OCI-M2 (cell line): ENCODE measurements at regions not wholly inside any gene's neighbourhood (a gene's known extent, or its start where the extent isn't known, plus 50 kb on each side); places are given as distances from the start of the nearest gene placed in this dataset.
"Not testable (repeated sequence)": the region's sequence is repeated elsewhere in the genome, so short reads cannot be mapped to it uniquely, and the experiment has no call there.

Experiments used
- DNase-seq: peaks from one replicate; lab custom pipeline; 2025; ENCODE audit not compliant: unreplicated experiment; lab: John Stamatoyannopoulos, UW

DNA sequence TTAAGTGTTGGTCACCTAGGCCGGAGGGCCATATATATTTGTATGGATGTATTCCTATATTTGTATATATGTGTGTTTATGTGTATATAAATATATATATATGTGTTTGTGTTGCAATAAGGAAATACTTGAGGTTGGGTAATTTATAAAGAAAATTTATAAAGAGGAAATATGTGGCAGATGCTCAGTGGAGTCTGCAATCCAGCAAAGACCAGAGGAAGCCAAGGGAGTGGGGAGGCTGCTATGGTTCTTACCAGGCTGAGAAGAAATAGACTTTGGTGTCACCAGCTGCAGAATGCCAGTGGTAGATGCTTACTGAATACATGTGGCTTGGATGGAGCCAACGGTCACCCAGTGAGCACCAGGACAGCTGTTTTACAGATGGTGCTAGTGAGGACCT lies 97.4 kb upstream of the ELOVL5 start:
- DNase-seq: no peak

DNA sequence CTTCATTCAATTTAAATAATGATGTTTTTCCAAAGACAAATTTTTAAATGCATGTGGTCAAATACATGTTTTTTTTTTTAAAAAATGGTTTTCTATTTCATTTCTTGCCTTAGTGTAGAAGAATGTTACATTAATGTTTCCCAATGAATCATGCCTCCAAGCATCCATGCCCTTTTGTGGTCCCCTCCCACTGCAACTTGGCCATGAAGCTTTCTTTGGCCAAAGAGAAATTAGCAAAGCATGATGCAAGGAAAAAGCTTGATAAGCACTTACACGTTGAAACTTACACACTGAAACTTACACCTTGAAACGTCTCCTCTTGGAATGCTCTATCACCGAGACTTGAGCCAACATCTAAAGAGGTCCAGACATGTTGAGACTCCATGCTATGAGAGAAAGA lies 93.0 kb upstream of the ELOVL5 start:
- DNase-seq: no peak

DNA sequence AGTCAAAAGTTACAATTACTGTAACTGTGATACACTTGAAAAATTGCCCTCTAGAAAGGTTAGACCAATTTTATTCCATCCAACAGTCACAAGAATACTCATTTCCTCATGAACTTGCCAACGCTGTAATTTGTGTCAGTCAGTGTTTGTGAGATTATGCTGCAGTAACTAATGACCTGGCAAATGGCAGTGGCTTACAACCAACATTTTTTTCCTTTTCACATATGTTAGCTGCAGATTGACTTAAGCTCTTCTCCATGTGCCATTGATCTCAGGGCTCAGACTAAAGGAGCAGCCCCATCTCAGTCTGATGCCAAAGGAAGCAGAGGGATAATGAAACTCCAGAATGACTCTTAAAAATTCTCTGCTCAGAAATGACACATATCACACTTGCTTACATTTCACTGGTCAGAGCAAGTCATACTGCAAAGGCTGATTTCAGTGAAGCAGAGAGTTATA lies 92.3 kb upstream of the ELOVL5 start:
- DNase-seq: no peak

DNA sequence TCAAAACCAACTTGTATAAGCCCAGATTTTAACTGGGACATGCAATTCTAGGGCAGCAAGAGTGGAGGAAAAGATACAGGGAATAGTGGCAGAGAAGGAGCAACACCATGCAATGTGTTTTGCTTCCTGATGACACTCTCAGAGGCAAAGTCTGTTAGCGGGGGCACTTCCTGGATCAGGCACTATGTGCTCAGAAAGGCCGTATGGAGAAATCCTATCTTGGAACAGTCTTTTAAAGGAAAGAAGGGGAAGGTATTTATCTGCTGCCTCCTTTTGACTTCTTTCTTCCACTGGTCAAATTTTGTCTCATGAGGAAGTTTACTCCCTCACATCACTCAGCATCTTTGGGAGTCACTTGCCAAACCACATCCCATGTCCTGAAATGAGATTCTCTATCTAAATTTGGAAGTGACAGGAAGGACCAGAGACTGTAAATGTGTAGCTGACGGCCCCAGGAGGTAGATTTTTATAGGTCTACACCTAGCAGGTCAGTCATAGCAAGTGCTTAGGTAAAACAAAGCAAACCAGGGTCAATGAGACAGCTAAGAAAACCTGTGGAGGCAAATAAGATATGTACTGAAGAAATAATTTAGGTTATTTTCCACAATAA lies 91.7 kb upstream of the ELOVL5 start:
- no peak for DNase-seq

DNA sequence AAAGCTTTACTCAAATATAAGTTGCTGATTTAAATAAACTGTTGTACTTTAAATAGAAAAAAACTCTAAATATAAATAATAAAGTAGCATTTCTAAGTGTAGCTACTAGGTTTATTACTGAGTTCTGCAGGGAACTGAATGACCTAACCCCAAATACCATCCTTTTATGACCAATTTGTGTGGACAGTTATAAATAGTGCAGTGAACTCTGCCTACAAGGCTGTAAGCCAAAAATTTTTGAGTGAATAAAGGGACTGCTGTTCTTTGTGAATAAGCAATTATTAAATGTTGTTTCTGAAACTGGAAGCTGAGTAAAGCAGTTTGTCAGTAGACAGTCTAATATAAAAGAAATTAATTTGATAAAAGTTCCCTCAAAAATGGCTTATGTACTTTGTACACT lies 90.8 kb upstream of the ELOVL5 start:
- no peak for DNase-seq

DNA sequence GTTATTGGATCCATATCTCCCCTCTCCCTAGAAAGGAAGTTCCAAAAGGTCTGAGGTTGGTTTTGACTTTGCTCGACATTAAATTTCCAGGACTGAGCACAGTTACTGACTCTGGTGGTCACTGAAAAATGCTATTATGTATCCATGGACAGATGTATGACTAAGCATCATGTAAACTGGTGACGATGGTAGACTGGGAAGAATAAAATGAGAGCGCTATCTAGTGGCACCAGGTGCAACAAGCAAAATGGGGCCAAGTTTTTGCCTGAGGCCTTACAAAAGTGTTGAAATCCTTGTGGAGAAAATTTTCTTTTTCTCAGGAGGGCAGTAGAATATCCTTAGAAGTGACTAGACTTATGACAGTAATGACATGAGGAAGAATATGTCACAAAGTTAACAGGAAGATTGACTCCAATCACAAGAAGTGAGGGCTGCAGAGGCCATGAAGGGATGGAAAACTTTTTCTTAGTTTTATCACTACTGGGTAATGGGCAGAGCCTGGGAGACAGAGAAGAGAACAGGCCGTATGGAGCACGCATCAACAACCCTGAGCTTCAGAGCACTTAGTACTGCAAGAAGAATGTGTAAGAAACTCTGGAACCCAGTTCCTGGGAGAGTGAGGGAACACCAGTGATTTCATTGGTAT lies 88.9 kb upstream of the ELOVL5 start:
- peak; percentile 23 for DNase-seq

DNA sequence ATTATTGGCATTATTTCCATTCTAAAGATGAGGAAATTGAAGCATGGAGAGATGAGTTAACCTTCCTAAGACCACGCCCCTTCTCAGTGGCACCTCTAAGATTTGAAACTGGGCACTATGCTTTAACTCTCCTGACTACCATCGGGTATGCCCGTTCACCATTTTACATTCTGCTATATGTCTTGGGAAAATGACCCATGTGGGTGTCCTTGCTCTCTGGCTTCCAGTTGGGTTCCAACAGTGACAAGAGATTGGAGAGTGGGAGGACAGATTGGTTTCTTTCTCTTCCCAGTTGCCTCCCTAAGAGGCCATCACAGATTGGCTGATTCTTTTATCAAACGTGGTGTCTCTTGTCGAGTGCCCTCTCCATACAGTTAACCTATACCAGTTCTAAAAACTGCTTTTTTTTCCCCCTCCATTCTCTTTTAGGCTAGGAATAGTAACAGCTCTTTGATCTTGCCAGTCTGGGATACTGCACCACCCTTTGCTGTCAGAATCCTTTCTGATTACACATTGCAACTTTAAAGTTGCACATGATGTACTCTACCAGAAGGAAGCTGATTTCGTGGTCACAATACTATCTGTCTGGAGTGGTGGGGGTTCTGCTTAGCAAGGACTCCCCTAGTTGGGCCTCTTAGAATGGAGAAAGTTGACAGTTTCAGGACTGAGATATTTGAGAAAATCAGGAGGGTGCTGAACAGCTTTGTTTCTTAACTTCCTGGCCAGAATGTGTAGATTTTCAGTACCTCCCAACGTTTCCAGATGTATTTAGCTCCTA lies 88.0 kb upstream of the ELOVL5 start:
- DNase-seq: no peak

DNA sequence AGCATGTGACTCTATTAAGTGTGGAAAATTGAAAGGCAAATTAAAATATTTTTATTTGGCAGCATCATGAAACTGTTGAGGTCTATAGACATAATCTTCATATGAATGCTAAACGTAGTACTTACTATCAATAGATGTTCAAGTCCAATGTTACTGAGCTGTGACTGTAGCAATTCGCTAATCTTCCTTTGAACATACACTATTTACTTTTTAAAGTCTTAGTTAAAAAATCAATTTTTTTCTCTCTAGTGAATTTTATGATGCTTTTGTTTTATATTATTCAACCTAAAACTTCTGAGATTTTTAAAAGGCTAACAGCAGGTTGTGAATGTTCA lies 85.2 kb upstream of the ELOVL5 start:
- DNase-seq: no peak

DNA sequence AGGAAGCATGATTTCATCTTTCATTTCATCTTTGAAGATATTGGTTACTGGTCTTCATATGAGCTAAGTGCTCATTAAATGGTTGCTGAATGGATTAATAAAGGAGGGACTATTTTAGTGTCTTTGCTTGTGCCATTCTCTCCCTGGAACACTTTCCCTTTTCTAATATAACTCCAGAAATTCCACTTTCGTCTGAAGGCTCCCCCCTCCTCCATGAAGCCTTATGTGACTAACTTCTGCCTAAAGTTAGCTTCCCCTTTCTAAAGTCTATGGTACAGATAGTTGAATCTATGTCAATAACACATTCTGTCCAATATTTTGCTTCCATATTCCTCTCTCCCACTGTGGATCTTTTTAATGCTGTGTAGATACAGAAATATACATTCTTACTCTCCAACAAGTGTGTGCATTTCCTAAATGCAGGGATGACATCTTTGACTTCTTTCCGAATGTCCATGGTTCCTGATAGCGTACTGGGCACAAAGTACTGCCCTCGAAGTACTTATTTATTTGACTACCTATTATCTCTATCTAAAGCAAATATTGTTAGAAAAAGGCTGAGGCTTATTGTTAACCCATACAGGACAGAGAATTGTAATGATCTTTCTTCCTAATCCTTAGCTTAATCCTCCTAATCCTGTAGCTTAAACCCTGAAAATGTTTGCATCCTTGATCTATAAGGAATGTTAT lies 84.7 kb upstream of the ELOVL5 start:
- DNase-seq: no peak

DNA sequence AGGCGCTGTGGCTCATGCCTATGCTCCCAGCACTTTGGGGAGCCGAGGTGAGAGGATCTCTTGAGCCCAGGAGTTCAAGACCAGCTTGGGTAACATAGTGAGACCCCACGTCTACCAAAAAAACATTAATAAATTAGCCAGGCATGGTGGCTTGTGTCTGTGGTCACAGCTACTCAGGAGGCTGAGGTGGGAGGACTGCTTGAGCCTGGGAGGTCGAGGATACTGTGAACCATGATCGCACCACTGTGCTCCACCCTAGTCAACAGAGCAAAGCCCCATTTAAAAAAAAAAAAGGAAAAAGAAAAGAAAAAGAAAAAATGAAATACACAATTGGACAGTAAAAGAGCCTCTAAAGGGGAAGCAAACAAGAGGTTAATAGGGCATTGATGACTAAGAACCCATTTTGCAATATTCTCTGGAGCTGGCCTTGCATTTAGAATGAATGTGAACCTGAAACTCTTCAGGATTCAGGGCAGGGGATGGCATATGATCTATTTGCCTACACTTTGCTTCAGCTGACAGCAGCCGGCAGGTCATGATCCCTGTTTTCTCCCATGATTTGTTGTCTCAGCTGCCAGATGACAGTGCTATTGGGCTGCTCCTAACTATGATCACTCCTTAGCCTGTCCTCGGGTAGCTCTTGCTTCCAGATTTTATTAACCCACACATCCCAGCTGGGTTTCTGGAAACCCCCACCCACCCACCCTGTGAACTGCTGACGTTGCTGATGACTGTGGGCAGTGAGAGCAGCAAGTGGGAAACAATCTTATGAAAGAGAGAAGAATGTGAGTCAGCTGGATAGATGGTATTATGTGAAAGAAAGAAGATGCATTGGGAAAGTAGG lies 83.8 kb upstream of the ELOVL5 start:
- no peak for DNase-seq

DNA sequence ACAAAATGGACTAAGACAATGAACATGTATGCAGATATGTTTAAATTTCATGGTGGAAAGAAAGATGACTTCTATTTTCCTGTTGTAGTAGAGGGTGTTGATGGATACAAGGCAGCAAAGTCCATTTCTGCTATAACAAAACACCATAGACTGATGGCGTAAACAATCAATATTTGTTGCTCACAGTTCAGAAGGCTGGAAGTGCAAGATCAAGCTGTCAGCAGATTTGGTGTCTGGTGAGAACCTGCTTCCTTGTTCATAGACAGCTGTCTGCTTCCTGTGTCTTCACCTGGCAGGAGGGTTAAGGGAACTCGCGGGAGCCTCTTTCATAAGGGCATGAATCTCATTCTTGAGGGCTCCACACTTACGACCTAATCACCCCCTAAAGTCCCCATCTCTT lies 83.0 kb upstream of the ELOVL5 start:
- DNase-seq: no peak

DNA sequence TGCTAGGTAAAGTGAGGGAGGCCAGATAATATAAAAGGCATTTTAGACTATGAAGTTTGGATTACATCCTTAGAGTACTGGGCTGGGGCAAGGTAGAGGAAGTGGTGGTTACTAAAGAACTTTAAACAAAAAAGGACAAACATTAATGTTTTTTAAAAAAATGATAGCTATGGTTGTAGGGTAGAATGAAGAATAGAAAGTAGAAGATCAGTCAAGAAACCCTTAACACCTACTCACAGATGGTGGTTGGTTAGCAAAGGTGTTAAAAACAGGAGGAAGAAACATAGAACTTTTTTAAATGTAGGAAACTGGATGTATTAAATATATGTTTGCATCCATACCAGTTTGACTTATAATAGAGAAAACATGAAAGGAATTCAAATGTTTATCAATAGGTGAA lies 80.7 kb upstream of the ELOVL5 start:
- DNase-seq: no peak

DNA sequence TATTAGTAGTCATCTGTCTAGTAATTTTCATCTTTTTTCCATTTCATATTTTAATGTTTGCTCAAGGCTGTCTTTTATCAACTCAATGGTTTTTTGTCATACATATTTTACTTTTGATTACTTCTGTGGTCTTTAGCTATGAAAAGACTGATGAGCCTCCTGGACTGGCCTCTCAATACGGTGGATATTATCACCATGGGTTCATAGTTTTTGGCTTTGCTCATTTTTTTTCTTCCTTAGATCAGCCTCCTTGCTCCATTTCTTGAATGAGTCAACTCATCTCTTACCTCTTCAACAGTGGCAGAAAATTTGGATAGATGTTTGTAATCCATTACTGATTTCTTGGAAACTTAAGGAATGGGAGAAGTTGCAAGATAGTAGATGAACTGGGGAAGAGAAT lies 80.1 kb upstream of the ELOVL5 start:
- no peak for DNase-seq

DNA sequence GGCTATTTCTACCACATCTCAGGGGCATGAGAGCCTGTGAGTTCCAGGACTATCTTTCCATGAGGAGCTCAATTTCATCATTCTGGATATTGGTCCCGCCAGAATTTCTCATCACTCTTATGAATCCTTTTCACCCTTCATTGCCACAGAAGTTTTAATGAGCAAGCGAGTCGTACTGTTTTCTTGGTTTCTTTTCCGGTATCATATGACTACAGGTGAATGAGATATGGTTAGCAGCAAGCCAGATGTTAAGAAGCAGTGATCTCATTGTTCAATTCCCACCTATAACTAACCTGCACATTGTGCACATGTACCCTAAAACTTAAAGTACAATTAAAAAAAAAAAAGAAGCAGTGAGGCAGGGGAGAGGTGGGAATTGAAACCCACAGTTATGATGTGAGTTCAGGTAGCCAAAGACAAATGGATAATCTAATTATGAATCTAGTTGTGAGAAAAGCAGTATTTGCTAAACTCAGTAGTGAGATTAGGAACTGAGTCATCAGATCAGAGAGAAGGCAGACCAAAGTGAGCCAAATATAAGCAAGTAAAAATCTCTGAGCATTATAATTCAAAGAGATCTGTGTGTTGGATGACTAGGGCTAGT lies 78.0 kb upstream of the ELOVL5 start:
- DNase-seq: no peak

DNA sequence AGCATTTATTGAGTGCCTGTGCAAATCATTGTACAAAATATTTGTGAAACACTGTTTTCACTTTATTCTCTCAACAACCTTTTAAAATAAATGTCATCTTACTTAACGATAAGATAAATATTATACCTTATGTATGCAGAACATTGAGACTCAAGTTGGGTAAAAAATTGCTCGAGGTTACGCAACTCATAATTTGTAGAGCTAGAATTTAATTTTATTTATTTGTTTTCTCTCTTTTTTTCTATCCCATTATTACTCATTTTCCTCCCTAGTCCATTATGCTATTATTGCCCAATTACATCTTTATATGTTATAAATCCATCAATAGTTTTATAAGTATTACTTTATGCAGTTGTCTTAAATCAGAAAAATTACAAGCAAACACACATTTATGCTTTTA lies 77.4 kb upstream of the ELOVL5 start:
- no peak for DNase-seq

DNA sequence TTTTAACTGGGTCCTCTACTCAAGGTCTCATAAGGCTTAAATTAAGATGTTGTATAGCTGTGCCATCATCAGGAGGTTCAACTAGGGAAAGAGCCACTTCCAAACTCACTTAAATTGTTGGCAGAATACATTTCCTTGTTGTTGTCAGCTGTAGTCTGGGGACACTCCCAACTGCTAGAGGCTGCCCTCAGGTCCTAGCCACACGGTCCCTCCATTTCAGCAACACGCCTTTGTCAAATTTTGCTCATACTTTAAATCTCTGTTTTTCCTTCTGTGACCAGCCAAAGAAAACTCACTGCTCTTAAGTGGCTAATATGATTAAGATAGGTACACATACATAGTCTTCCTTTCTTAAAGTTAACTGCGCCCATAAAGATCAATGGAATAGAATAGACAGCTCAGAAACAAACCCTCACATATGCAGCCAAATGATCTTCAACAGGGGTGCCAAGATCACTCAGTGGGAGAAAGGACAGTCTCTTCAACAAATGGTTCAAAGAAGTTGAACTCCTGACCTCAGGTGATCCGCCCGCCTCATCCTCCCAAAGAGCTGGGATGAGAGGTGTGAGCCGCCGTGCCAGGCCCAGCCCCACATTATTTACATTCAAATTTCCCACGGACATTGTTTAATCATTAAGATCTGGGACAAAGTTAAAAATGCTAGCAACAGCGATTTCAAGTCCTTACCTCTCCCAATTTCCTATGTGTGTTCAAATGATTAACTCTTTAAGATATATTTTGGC lies 76.4 kb upstream of the ELOVL5 start:
- no peak for DNase-seq

DNA sequence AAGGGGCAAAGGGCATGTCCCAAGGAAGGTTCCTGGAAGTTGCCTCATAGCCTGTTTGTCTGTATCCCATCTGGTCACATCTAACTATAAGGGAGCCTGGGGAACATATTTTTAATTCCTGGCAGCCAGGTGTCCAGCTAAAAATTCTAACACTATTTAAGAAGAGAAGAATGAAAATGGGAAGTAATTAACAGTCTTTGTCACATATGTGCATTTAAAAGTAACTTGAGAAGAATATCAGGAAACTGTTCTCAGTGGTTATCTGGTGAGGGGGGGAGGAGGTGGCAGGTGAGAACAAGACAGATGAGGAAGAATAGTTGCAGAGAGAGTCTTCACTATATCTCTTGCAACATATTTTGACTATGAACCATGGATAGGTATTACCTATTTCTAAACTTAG lies 75.5 kb upstream of the ELOVL5 start:
- DNase-seq: no peak

DNA sequence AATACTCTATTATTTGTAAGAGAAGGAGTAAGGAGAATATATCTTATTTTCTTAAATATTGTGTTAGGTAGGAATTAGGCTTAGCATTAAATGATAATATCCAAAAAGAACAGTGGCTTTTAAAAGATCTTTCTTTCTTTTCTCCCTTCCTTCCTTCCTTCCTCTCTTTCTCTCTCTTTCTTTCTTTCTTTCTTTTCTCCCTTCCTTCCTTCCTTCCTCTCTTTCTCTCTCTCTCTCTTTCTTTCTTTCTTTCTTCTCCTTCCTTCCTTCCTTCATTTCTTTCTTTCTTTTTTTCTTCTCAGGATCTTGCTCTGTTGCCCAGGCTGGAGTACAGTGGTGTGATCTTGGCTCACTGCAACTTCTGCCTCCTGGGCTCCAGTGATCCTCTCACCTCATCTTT lies 74.8 kb upstream of the ELOVL5 start:
- not testable (repeated sequence) for DNase-seq

DNA sequence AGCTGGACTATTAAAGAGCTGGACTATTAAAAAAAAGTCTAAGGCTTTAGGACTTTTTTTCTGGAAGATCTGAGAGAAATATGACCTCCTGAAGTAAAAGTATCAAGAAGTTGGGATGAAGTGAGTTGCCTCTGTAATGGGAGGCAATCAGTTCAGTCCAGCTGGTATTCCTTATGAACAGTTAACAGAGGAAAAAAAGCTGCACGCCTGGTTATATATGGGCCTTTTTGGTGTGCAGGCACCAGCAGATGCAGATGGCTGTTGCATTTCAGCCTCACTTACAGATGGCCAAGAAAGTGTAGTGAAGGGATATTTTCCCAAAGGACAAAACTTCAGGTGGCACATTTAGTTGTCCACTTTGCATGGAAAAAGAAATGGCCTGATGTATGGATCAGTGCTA lies 70.3 kb upstream of the ELOVL5 start:
- DNase-seq: no peak

DNA sequence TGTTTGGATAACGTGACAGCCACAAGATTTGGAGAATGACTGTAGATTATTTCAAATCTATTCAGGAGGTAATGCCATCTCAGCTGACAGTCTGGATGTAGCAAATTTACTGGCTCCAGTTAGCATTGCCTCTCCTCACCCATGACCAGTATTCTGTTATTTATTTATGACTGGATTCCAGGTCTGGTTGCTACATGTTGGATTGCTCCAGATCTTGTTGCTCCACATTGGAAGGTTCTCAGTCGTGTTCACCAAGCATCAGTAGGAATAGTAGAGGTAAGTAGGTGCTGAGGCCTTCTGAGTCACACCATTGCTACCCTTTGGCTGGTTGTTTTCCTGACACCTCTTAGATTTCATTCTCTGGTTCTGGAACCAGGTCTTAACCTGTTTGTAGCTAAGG lies 69.5 kb upstream of the ELOVL5 start:
- DNase-seq: no peak
